Osteocyte (in vitro differentiated cells): ENCODE measurements at regions not wholly inside any gene's neighbourhood (a gene's known extent, or its start where the extent isn't known, plus 50 kb on each side); places are given as distances from the start of the nearest gene placed in this dataset.

ENCODE experiments used
- DNase-seq: peaks from one replicate; pipeline ENCODE4 v3.0.0; 2021; ENCODE audit warnings: mixed read lengths; ENCODE audit not compliant: unreplicated experiment; ENCODE audit errors: extremely low spot score
- H3K27ac Mint-ChIP-seq: one replicate; pipeline ENCODE4 v1.8.0; 2021; ENCODE audit warnings: mild to moderate bottlenecking, mixed read lengths; ENCODE audit not compliant: unreplicated experiment
- H3K27me3 Mint-ChIP-seq: one replicate; pipeline ENCODE4 v1.8.0; 2021; ENCODE audit warnings: mixed read lengths; ENCODE audit not compliant: unreplicated experiment
- H3K36me3 Mint-ChIP-seq: one replicate; pipeline ENCODE4 v1.8.0; 2021; ENCODE audit warnings: mixed read lengths; ENCODE audit not compliant: unreplicated experiment
- H3K4me1 Mint-ChIP-seq: one replicate; pipeline ENCODE4 v1.8.0; 2021; ENCODE audit warnings: mixed read lengths; ENCODE audit not compliant: unreplicated experiment
- H3K4me3 Mint-ChIP-seq: one replicate; pipeline ENCODE4 v1.8.0; 2021; ENCODE audit warnings: mild to moderate bottlenecking, moderate library complexity, mixed read lengths; ENCODE audit not compliant: unreplicated experiment
- H3K9me3 Mint-ChIP-seq: one replicate; pipeline ENCODE4 v1.8.0; 2021; ENCODE audit warnings: mixed read lengths; ENCODE audit not compliant: unreplicated experiment
- CTCF ChIP-seq: fragments of 200-600 bp; sonication (generic); IDR thresholded peaks from 2 replicates; pipeline ENCODE4 v1.5.0; 2021; ENCODE audit warnings: antibody characterized with exemption, mild to moderate bottlenecking, moderate library complexity

GRCh38 chr1:96475903-96476302, 245.7 kb upstream of the PTBP2 start:
- Mint-ChIP-seq H3K36me3 (no peaks in the 10 kb centered on the region), H3K9me3 (no peaks in the 10 kb centered on the region), H3K4me1 (peaks cover 30% of the 10 kb centered on the region), H3K27me3 (no peaks in the 10 kb centered on the region), H3K27ac (no peak overlapping the region), H3K4me3 (no peak overlapping the region)
- DNase-seq: no peak
- no peak for TF ChIP-seq CTCF

- no peaks in the 10 kb centered on the region for H3K27me3 Mint-ChIP-seq
- no peak overlapping the region for H3K27ac Mint-ChIP-seq
- H3K4me3 Mint-ChIP-seq: no peak overlapping the region
- no peak for DNase-seq
- TF ChIP-seq CTCF: no peak
- no peaks in the 10 kb centered on the region for H3K9me3 Mint-ChIP-seq
- H3K4me1 Mint-ChIP-seq: peaks cover 34% of the 10 kb centered on the region
- H3K36me3 Mint-ChIP-seq: no peaks in the 10 kb centered on the region
These were observed 243.4 kb upstream of the PTBP2 start for GRCh38 chr1:96478228-96478627.

- Mint-ChIP-seq H3K36me3 (no peaks in the 10 kb centered on the region), H3K4me3 (no peak overlapping the region), H3K27ac (no peak overlapping the region), H3K4me1 (peaks cover 19% of the 10 kb centered on the region), H3K9me3 (no peaks in the 10 kb centered on the region), H3K27me3 (no peaks in the 10 kb centered on the region)
- no peak for DNase-seq
- TF ChIP-seq CTCF: no peak
These were observed 240.2 kb upstream of the PTBP2 start for GRCh38 chr1:96481409-96481808.

- no peaks in the 10 kb centered on the region for H3K36me3 Mint-ChIP-seq
- no peak for DNase-seq
These were observed 239.0 kb upstream of the PTBP2 start for GRCh38 chr1:96482616-96483015.

GRCh38 chr1:96487394-96487793, 234.2 kb upstream of the PTBP2 start:
- no peak for TF ChIP-seq CTCF
- Mint-ChIP-seq H3K36me3 (no peaks in the 10 kb centered on the region), H3K27ac (no peak overlapping the region), H3K4me1 (peaks cover 24% of the 10 kb centered on the region), H3K9me3 (no peaks in the 10 kb centered on the region), H3K4me3 (peak overlapping the region; percentile 19), H3K27me3 (no peaks in the 10 kb centered on the region)
- DNase-seq: no peak

More at GRCh38 chr1:96482616-96483015, 239.0 kb upstream of the PTBP2 start:
- Mint-ChIP-seq H3K4me3 (no peak overlapping the region), H3K27ac (no peak overlapping the region), H3K9me3 (no peaks in the 10 kb centered on the region), H3K4me1 (peaks cover 27% of the 10 kb centered on the region), H3K27me3 (no peaks in the 10 kb centered on the region)
- no peak for TF ChIP-seq CTCF
